Panc1 (cell line): ENCODE measurements at regions not wholly inside any gene's neighbourhood (a gene's known extent, or its start where the extent isn't known, plus 50 kb on each side); places are given as distances from the start of the nearest gene placed in this dataset.

Experiments
- ATAC-seq: fragments of 200-7000 bp; cut with Tn5 transposase; 2 replicates; pipeline ENCODE4 v1.9.1; 2020; ENCODE audit warnings: mild to moderate bottlenecking, moderate library complexity
- BruUV-seq: library from RNA; stranded (reverse); fragments of 400-500 nt; replicated peaks from 2 replicates; lab custom pipeline; 2021; lab: Mats Ljungman, UMichigan
- CTCF ChIA-PET: fragments of 300-600 bp; sonication (Branson Sonifier 250); formaldehyde crosslinking; loops from one replicate; lab custom pipeline; 2022; ENCODE audit warnings: antibody characterized with exemption; lab: Charles Lee
- POLR2A ChIA-PET: fragments of 300-600 bp; sonication (Branson Sonifier 250); formaldehyde crosslinking; loops from one replicate; lab custom pipeline; 2022; ENCODE audit warnings: antibody characterized with exemption; lab: Charles Lee
- DNase-seq: peaks from one replicate; pipeline ENCODE4 v3.0.0-alpha.2; 2010; ENCODE audit warnings: low read depth, low spot score
- H3K27ac ChIP-seq: 2 replicates; pipeline ENCODE4 v1.5.1; 2011; ENCODE audit warnings: mild to moderate bottlenecking, low read length, inconsistent platforms
- H3K27me3 ChIP-seq: fragments of 200-500 bp; sonication (Bioruptor generic); 2 replicates; pipeline ENCODE4 v1.6.0; 2014; ENCODE audit warnings: low read length, inconsistent platforms; ENCODE audit not compliant: control insufficient read depth, insufficient read depth
- H3K36me3 ChIP-seq: fragments of 200-500 bp; sonication (Bioruptor generic); 2 replicates; pipeline ENCODE4 v1.5.1; 2014; ENCODE audit warnings: inconsistent platforms, mild to moderate bottlenecking, low read length, moderate library complexity; ENCODE audit not compliant: control insufficient read depth, insufficient read depth
- H3K4me1 ChIP-seq: 2 replicates; pipeline ENCODE4 v1.5.1; 2011; ENCODE audit warnings: inconsistent platforms, mild to moderate bottlenecking, low read length, moderate library complexity; ENCODE audit not compliant: control insufficient read depth, insufficient read depth
- H3K4me3 ChIP-seq, 2 experiments: 2 replicates each; pipeline ENCODE4 v1.5.1; 2011 to 2012; ENCODE audit warnings: low read depth in 2 of 2, low read length in 2 of 2, mild to moderate bottlenecking in 2 of 2, inconsistent platforms in 1 of 2, moderate library complexity in 1 of 2
- H3K9me3 ChIP-seq: fragments of 200-500 bp; sonication (Bioruptor generic); 2 replicates; pipeline ENCODE4 v1.5.1; 2014; ENCODE audit warnings: low read depth, mild to moderate bottlenecking, inconsistent platforms, low read length, moderate library complexity; ENCODE audit not compliant: control insufficient read depth, insufficient read depth
- CTCF ChIP-seq: fragments of 450-650 bp; IDR thresholded peaks from 2 replicates; pipeline ENCODE4 v1.5.1; 2017; ENCODE audit warnings: mild to moderate bottlenecking
- POLR2AphosphoS5 ChIP-seq: IDR thresholded peaks from 2 replicates; pipeline ENCODE4 v1.6.1; 2012; ENCODE audit warnings: mild to moderate bottlenecking, low read depth, low read length, moderate library complexity
- REST ChIP-seq, 2 experiments: IDR thresholded peaks; 2 replicates each; pipeline ENCODE4 v1.6.1; 2011 to 2012; ENCODE audit warnings: low read depth in 2 of 2, control low read depth in 1 of 2, low read length in 1 of 2, mild to moderate bottlenecking in 1 of 2, moderate library complexity in 1 of 2; ENCODE audit not compliant: insufficient read depth in 1 of 2
- SIN3A ChIP-seq: IDR thresholded peaks from 2 replicates; pipeline ENCODE4 v1.6.1; 2012; ENCODE audit warnings: low read depth, mild to moderate bottlenecking, low read length, moderate library complexity, borderline replicate concordance; ENCODE audit not compliant: insufficient read depth
- TCF7L2 ChIP-seq: IDR thresholded peaks from 2 replicates; pipeline ENCODE4 v1.6.1; 2011; ENCODE audit warnings: mild to moderate bottlenecking, low read depth, low read length, inconsistent platforms
- in situ Hi-C: cut with HindIII; loops from 2 replicates; pipeline ENCODE4 v1.10.0; 2016; ENCODE audit warnings: low sequenced_read_pairs, low pct_unique_long_range_greater_than_20kb
- intact Hi-C: fragments of 100-400 bp; cut with micrococcal nuclease; formaldehyde crosslinking; loops from one replicate; pipeline ENCODE4 v1.10.0; 2022; ENCODE audit not compliant: unreplicated experiment

- TF ChIP-seq POLR2AphosphoS5 (no peak), CTCF (no peak), TCF7L2 (no peak), REST (IDR thresholded peaks at IDR 0.05; ENCODE audit: insufficient read depth in 1 of 2, low read depth in 2 of 2, low read length in 1 of 2) (no peak), SIN3A (no peak)
- DNase-seq: no peak
- BruUV-seq: no TSS peak
- Histone ChIP-seq H3K27me3 (no peaks in the 10 kb centered on the region), H3K4me1 (no peaks in the 10 kb centered on the region), H3K36me3 (no peaks in the 10 kb centered on the region), H3K9me3 (no peaks in the 10 kb centered on the region), H3K4me3 (no peak overlapping the region), H3K27ac (no peak overlapping the region)
- ChIA-PET CTCF (no interaction called here), POLR2A (interaction anchor here (0.5 kb wide), 1 partner anchor 476 kb away, joined by 3 read pairs; no protein-coding TSS in a partner anchor)
- intact Hi-C loops: no loop called here
- ATAC-seq: no peak
- in situ Hi-C loops: no loop called here
Observed at GRCh38 chr6:106764353-106764980, 135.1 kb downstream of the QRSL1 start.

- Histone ChIP-seq H3K4me3 (no peak overlapping the region), H3K36me3 (no peaks in the 10 kb centered on the region), H3K27ac (no peak overlapping the region), H3K9me3 (no peaks in the 10 kb centered on the region), H3K4me1 (no peaks in the 10 kb centered on the region), H3K27me3 (no peaks in the 10 kb centered on the region)
- ATAC-seq (no peak), DNase-seq (no peak)
- POLR2A ChIA-PET: no interaction called here
- intact Hi-C loops (no loop called here), in situ Hi-C loops (no loop called here)
- CTCF ChIA-PET: no interaction called here
- BruUV-seq: no TSS peak
- 0 out of 2 replicates have a peak, but pooled peaks have one; percentile 6 for TF ChIP-seq CTCF
- no peak for TF ChIP-seq REST (IDR thresholded peaks at IDR 0.05; ENCODE audit: insufficient read depth in 1 of 2, low read depth in 2 of 2, low read length in 1 of 2)
Observed at GRCh38 chr6:106763361-106763760, 134.0 kb downstream of the QRSL1 start.
